Mucosa of descending colon (tissue), 3 donors: ENCODE measurements at regions not wholly inside any gene's neighbourhood (a gene's known extent, or its start where the extent isn't known, plus 50 kb on each side); places are given as distances from the start of the nearest gene placed in this dataset.

Experiments
- ATAC-seq: fragments of 200-7000 bp; cut with Tn5 transposase; one replicate; pipeline ENCODE4 v1.9.1; 2020; ENCODE audit warnings: mild to moderate bottlenecking, moderate library complexity
- DNase-seq, 3 donors: peaks; one replicate each; pipeline ENCODE4 v3.0.0-alpha.2; 2020
- H3K36me3 ChIP-seq: fragments of 200-600 bp; one replicate; pipeline ENCODE4 v1.8.0; 2021; ENCODE audit warnings: low read depth, mild to moderate bottlenecking
- H3K4me1 ChIP-seq: fragments of 200-600 bp; one replicate; pipeline ENCODE4 v1.8.0; 2021; ENCODE audit warnings: low read depth, mild to moderate bottlenecking
- H3K4me3 ChIP-seq: fragments of 200-600 bp; one replicate; pipeline ENCODE4 v1.8.0; 2021; ENCODE audit warnings: mild to moderate bottlenecking
- H3K9me3 ChIP-seq: fragments of 200-600 bp; one replicate; pipeline ENCODE4 v1.8.0; 2021; ENCODE audit warnings: mild to moderate bottlenecking
- intact Hi-C, 2 donors: fragments of 100-400 bp; cut with DNase I in 1 of 2; cut with micrococcal nuclease in 1 of 2; formaldehyde crosslinking; loops; one replicate each; pipeline versions ENCODE4 v1.11.0 to v1.11.1; 2022; cut with DNase I, micrococcal nuclease
- TF ChIP-seq, protein P1 (sequence below): fragments of 200-600 bp; IDR thresholded peaks from one replicate; pipeline ENCODE4 v1.8.0; 2022; ENCODE audit warnings: antibody characterized with exemption, mild to moderate bottlenecking
- donor health status: DM: no; HTN: no; CAD: no; lungs with moderate emphysema.
- donor health status: DM: no; HTN: no; CAD: no.
- donor health status: DM: no; HTN: yes; CAD: no.

GRCh38 chr21:38709876-38710275 is 95.9 kb upstream of the ETS2 start:
- DNase-seq (no peak), ATAC-seq (no peak)
- H3K36me3 ChIP-seq, result no peaks in the 10 kb centered on the region
- TF ChIP-seq, protein P1, sequence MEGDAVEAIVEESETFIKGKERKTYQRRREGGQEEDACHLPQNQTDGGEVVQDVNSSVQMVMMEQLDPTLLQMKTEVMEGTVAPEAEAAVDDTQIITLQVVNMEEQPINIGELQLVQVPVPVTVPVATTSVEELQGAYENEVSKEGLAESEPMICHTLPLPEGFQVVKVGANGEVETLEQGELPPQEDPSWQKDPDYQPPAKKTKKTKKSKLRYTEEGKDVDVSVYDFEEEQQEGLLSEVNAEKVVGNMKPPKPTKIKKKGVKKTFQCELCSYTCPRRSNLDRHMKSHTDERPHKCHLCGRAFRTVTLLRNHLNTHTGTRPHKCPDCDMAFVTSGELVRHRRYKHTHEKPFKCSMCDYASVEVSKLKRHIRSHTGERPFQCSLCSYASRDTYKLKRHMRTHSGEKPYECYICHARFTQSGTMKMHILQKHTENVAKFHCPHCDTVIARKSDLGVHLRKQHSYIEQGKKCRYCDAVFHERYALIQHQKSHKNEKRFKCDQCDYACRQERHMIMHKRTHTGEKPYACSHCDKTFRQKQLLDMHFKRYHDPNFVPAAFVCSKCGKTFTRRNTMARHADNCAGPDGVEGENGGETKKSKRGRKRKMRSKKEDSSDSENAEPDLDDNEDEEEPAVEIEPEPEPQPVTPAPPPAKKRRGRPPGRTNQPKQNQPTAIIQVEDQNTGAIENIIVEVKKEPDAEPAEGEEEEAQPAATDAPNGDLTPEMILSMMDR, result no peak
- H3K4me3 ChIP-seq, result no peak overlapping the region
- intact Hi-C loops, result no loop called here
- no peaks in the 10 kb centered on the region for H3K4me1 ChIP-seq
- H3K9me3 ChIP-seq, result no peaks in the 10 kb centered on the region

DNA sequence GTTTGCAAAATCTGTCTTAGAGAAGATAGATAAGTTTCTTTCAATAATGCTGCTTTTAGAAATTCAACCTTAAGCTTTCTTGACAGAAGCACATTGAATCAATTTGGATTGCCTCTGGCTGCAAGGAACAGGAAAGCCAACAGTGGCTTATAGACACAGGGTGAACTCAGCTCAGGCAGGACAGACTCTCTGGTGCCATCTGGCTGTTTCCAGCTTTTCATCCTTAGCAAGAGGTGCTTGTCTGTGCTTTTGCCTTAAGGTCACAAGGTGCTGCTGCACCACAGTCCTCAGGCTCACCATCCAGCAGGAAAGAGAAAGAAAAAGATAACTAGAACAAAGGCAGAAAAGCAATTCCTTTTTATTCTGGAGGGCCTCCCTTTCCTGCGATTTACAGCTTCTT is 93.7 kb upstream of the ETS2 start:
- H3K4me1 ChIP-seq, result no peaks in the 10 kb centered on the region
- no peaks in the 10 kb centered on the region for H3K36me3 ChIP-seq
- TF ChIP-seq, protein P1, result peak; percentile 24
- H3K9me3 ChIP-seq, result no peaks in the 10 kb centered on the region
- DNase-seq, result peak in 2 of 3 donors; percentile 38 to 74
- intact Hi-C loops, result no loop called here
- ATAC-seq, result peak; percentile 89
- no peak overlapping the region for H3K4me3 ChIP-seq

- H3K9me3 ChIP-seq, result no peaks in the 10 kb centered on the region
- DNase-seq (no peak), ATAC-seq (no peak)
- no peak overlapping the region for H3K4me3 ChIP-seq
- no peaks in the 10 kb centered on the region for H3K4me1 ChIP-seq
- TF ChIP-seq, protein P1, result no peak
- intact Hi-C loops, result no loop called here
- H3K36me3 ChIP-seq, result no peaks in the 10 kb centered on the region
Measured at GRCh38 chr21:38712664-38713063, 93.1 kb upstream of the ETS2 start.

DNA sequence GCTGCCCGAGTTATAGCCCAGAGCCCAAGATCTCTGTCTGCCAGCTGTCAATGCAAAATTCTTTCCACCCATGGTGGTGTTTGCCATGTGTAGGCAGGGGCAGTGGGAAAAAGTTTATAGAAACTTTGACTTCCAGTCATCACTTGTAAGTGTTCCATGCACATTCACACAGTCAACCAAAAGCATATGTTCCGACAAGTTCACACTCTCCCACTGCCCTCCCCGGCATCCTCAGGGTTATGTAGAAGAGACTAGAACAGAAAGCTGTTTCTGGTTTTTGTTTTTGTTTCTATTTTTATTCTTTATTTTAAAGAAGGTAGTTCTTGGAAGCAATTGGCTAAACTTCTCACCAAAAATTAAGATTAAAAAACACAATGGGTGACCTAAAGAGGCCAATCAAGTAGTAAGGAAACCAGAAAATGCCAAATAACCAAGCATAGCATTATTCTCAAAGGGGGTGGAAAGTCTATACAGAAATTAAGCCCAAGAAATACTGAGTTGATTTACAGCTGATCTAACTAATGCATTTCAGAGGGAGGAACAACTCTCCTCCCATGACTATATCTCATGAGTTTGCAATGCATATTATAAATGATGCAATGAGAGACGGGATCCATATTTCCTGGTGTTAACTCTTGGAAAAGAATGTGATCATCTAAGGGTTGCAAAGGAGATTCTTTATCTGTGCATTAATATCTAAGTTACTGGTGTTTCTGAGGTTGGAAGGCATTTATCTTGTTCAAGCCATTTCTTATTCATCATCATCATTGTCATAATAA is 91.5 kb upstream of the ETS2 start:
- no peak for ATAC-seq
- Histone ChIP-seq H3K4me1 (no peaks in the 10 kb centered on the region), H3K36me3 (no peaks in the 10 kb centered on the region), H3K4me3 (no peak overlapping the region), H3K9me3 (no peaks in the 10 kb centered on the region)
- intact Hi-C loops, result no loop called here
- no peak for DNase-seq
- TF ChIP-seq, protein P1, result no peak

DNA sequence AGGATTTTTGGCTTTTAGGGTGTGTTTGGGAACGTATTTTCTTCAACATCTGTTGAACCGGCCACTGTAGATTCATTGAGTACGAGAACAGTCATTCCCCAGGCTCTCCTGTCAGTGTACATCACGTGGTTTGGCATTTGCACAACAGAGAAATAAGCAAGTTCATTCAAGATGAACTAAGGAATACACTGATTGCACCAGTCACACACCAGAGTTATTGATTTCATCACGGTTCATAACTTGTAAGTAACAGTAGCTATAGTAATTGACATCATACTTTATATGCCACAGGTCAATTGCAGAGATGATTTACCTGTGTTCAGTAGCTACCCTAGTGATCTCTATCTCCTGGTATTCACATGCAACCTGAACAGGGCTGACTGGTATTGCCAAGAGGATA is 90.7 kb upstream of the ETS2 start:
- Histone ChIP-seq H3K36me3 (no peaks in the 10 kb centered on the region), H3K4me1 (no peaks in the 10 kb centered on the region), H3K9me3 (no peaks in the 10 kb centered on the region), H3K4me3 (no peak overlapping the region)
- intact Hi-C loops, result no loop called here
- TF ChIP-seq, protein P1, result no peak
- DNase-seq (no peak), ATAC-seq (no peak)
